ENCODE measurements at regions not wholly inside any gene's neighbourhood (a gene's known extent, or its start where the extent isn't known, plus 50 kb on each side); places are given as distances from the start of the nearest gene placed in this dataset.

GRCh38 chr15:100711516-100712021 is 109.2 kb downstream of the ASB7 start:
- Histone ChIP-seq H3K9ac (ENCODE audit: low read depth in 1 of 3, low read length in 3 of 3) (no peak overlapping the region), H3K9me3 (ENCODE audit: control insufficient read depth in 3 of 3, low read length in 3 of 3) (no peaks in the 10 kb centered on the region), H3K27me3 (ENCODE audit: control insufficient read depth in 3 of 3, insufficient read depth in 3 of 3, low read length in 3 of 3) (peaks cover 0 to 5% (median 0%) of the 10 kb centered on the region in 3 donors), H3K27ac (ENCODE audit: low read depth, low read length) (no peak overlapping the region), H3K4me1 (ENCODE audit: control insufficient read depth in 3 of 3, insufficient read depth in 3 of 3, low read length in 3 of 3) (peaks cover 3 to 10% (median 7%) of the 10 kb centered on the region in 3 donors), H3K36me3 (ENCODE audit: control insufficient read depth in 3 of 3, insufficient read depth in 3 of 3, low read length in 3 of 3) (no peaks in the 10 kb centered on the region), H3K4me3 (ENCODE audit: low read length in 3 of 3) (no peak overlapping the region)

GRCh38 chr15:100712226-100712625 is 109.8 kb downstream of the ASB7 start:
- H3K27me3 ChIP-seq (ENCODE audit: control insufficient read depth in 3 of 3, insufficient read depth in 3 of 3, low read length in 3 of 3) = peaks cover 0 to 5% (median 0%) of the 10 kb centered on the region in 3 donors
- H3K27ac ChIP-seq (ENCODE audit: low read depth, low read length) = no peak overlapping the region
- H3K4me1 ChIP-seq (ENCODE audit: control insufficient read depth in 3 of 3, insufficient read depth in 3 of 3, low read length in 3 of 3) = peaks cover 3 to 12% (median 7%) of the 10 kb centered on the region in 3 donors
- H3K9me3 ChIP-seq (ENCODE audit: control insufficient read depth in 3 of 3, low read length in 3 of 3) = no peaks in the 10 kb centered on the region
- H3K9ac ChIP-seq (ENCODE audit: low read depth in 1 of 3, low read length in 3 of 3) = no peak overlapping the region
- no peaks in the 10 kb centered on the region for H3K36me3 ChIP-seq (ENCODE audit: control insufficient read depth in 3 of 3, insufficient read depth in 3 of 3, low read length in 3 of 3)
- H3K4me3 ChIP-seq (ENCODE audit: low read length in 3 of 3) = no peak overlapping the region

GRCh38 chr15:100713163-100713867 is 110.9 kb downstream of the ASB7 start:
- Histone ChIP-seq H3K9ac (ENCODE audit: low read depth in 1 of 3, low read length in 3 of 3) (no peak overlapping the region), H3K4me1 (ENCODE audit: control insufficient read depth in 3 of 3, insufficient read depth in 3 of 3, low read length in 3 of 3) (peaks cover 3 to 12% (median 7%) of the 10 kb centered on the region in 3 donors), H3K4me3 (ENCODE audit: low read length in 3 of 3) (no peak overlapping the region), H3K27ac (ENCODE audit: low read depth, low read length) (no peak overlapping the region), H3K36me3 (ENCODE audit: control insufficient read depth in 3 of 3, insufficient read depth in 3 of 3, low read length in 3 of 3) (no peaks in the 10 kb centered on the region), H3K9me3 (ENCODE audit: control insufficient read depth in 3 of 3, low read length in 3 of 3) (no peaks in the 10 kb centered on the region), H3K27me3 (ENCODE audit: control insufficient read depth in 3 of 3, insufficient read depth in 3 of 3, low read length in 3 of 3) (peaks cover 0 to 5% (median 0%) of the 10 kb centered on the region in 3 donors)

GRCh38 chr15:100714034-100714748 is 111.8 kb downstream of the ASB7 start:
- H3K27me3 ChIP-seq (ENCODE audit: control insufficient read depth in 3 of 3, insufficient read depth in 3 of 3, low read length in 3 of 3) = peaks cover 0 to 9% (median 0%) of the 10 kb centered on the region in 3 donors
- no peak overlapping the region for H3K27ac ChIP-seq (ENCODE audit: low read depth, low read length)
- H3K9ac ChIP-seq (ENCODE audit: low read depth in 1 of 3, low read length in 3 of 3) = no peak overlapping the region
- peaks cover 3 to 12% (median 7%) of the 10 kb centered on the region in 3 donors for H3K4me1 ChIP-seq (ENCODE audit: control insufficient read depth in 3 of 3, insufficient read depth in 3 of 3, low read length in 3 of 3)
- no peaks in the 10 kb centered on the region for H3K36me3 ChIP-seq (ENCODE audit: control insufficient read depth in 3 of 3, insufficient read depth in 3 of 3, low read length in 3 of 3)
- no peaks in the 10 kb centered on the region for H3K9me3 ChIP-seq (ENCODE audit: control insufficient read depth in 3 of 3, low read length in 3 of 3)
- H3K4me3 ChIP-seq (ENCODE audit: low read length in 3 of 3) = no peak overlapping the region

- Histone ChIP-seq H3K27me3 (ENCODE audit: control insufficient read depth in 3 of 3, insufficient read depth in 3 of 3, low read length in 3 of 3) (peaks cover 0 to 9% (median 0%) of the 10 kb centered on the region in 3 donors), H3K36me3 (ENCODE audit: control insufficient read depth in 3 of 3, insufficient read depth in 3 of 3, low read length in 3 of 3) (no peaks in the 10 kb centered on the region), H3K27ac (ENCODE audit: low read depth, low read length) (no peak overlapping the region), H3K9ac (ENCODE audit: low read depth in 1 of 3, low read length in 3 of 3) (no peak overlapping the region), H3K4me3 (ENCODE audit: low read length in 3 of 3) (no peak overlapping the region), H3K4me1 (ENCODE audit: control insufficient read depth in 3 of 3, insufficient read depth in 3 of 3, low read length in 3 of 3) (peaks cover 3 to 12% (median 7%) of the 10 kb centered on the region in 3 donors), H3K9me3 (ENCODE audit: control insufficient read depth in 3 of 3, low read length in 3 of 3) (no peaks in the 10 kb centered on the region)
These were observed 112.5 kb downstream of the ASB7 start for GRCh38 chr15:100714749-100715342.

GRCh38 chr15:100715571-100716455 is 113.4 kb downstream of the ASB7 start:
- H3K27ac ChIP-seq (ENCODE audit: low read depth, low read length) = no peak overlapping the region
- H3K4me3 ChIP-seq (ENCODE audit: low read length in 3 of 3) = no peak overlapping the region
- no peaks in the 10 kb centered on the region for H3K36me3 ChIP-seq (ENCODE audit: control insufficient read depth in 3 of 3, insufficient read depth in 3 of 3, low read length in 3 of 3)
- no peaks in the 10 kb centered on the region for H3K9me3 ChIP-seq (ENCODE audit: control insufficient read depth in 3 of 3, low read length in 3 of 3)
- peaks cover 0 to 9% (median 0%) of the 10 kb centered on the region in 3 donors for H3K27me3 ChIP-seq (ENCODE audit: control insufficient read depth in 3 of 3, insufficient read depth in 3 of 3, low read length in 3 of 3)
- no peak overlapping the region for H3K9ac ChIP-seq (ENCODE audit: low read depth in 1 of 3, low read length in 3 of 3)
- peaks cover 5 to 12% (median 7%) of the 10 kb centered on the region in 3 donors for H3K4me1 ChIP-seq (ENCODE audit: control insufficient read depth in 3 of 3, insufficient read depth in 3 of 3, low read length in 3 of 3)

- H3K27me3 ChIP-seq (ENCODE audit: control insufficient read depth in 3 of 3, insufficient read depth in 3 of 3, low read length in 3 of 3) = peaks cover 0 to 11% (median 0%) of the 10 kb centered on the region in 3 donors
- no peaks in the 10 kb centered on the region for H3K36me3 ChIP-seq (ENCODE audit: control insufficient read depth in 3 of 3, insufficient read depth in 3 of 3, low read length in 3 of 3)
- H3K9me3 ChIP-seq (ENCODE audit: control insufficient read depth in 3 of 3, low read length in 3 of 3) = no peaks in the 10 kb centered on the region
- H3K4me1 ChIP-seq (ENCODE audit: control insufficient read depth in 3 of 3, insufficient read depth in 3 of 3, low read length in 3 of 3) = peaks cover 8 to 17% (median 10%) of the 10 kb centered on the region in 3 donors
- H3K27ac ChIP-seq (ENCODE audit: low read depth, low read length) = no peak overlapping the region
- H3K9ac ChIP-seq (ENCODE audit: low read depth in 1 of 3, low read length in 3 of 3) = no peak overlapping the region
- H3K4me3 ChIP-seq (ENCODE audit: low read length in 3 of 3) = no peak overlapping the region
These were observed 114.2 kb downstream of the ASB7 start for GRCh38 chr15:100716456-100717085.

GRCh38 chr15:100717596-100717995 is 115.2 kb downstream of the ASB7 start:
- no peak overlapping the region for H3K4me3 ChIP-seq (ENCODE audit: low read length in 3 of 3)
- no peaks in the 10 kb centered on the region for H3K36me3 ChIP-seq (ENCODE audit: control insufficient read depth in 3 of 3, insufficient read depth in 3 of 3, low read length in 3 of 3)
- peaks cover 10 to 23% (median 16%) of the 10 kb centered on the region in 3 donors for H3K4me1 ChIP-seq (ENCODE audit: control insufficient read depth in 3 of 3, insufficient read depth in 3 of 3, low read length in 3 of 3)
- peaks cover 0 to 13% (median 0%) of the 10 kb centered on the region in 3 donors for H3K27me3 ChIP-seq (ENCODE audit: control insufficient read depth in 3 of 3, insufficient read depth in 3 of 3, low read length in 3 of 3)
- H3K9ac ChIP-seq (ENCODE audit: low read depth in 1 of 3, low read length in 3 of 3) = no peak overlapping the region
- H3K9me3 ChIP-seq (ENCODE audit: control insufficient read depth in 3 of 3, low read length in 3 of 3) = no peaks in the 10 kb centered on the region
- no peak overlapping the region for H3K27ac ChIP-seq (ENCODE audit: low read depth, low read length)
